K562 (cell line): ENCODE measurements at regions not wholly inside any gene's neighbourhood (a gene's known extent, or its start where the extent isn't known, plus 50 kb on each side); places are given as distances from the start of the nearest gene placed in this dataset.

Experiments used
- ATAC-seq: fragments of 200-7000 bp; cut with Tn5 transposase; 3 replicates; pipeline ENCODE4 v1.9.1; 2020; ENCODE audit warnings: moderate library complexity
- BruUV-seq: library from RNA; stranded (reverse); fragments of 400-500 nt; replicated peaks from 2 replicates; lab custom pipeline; 2021; lab: Mats Ljungman, UMichigan
- CTCF ChIA-PET: fragments of 300-600 bp; formaldehyde crosslinking; extraction: SDS; loops from one replicate; lab custom pipeline; 2021; ENCODE audit warnings: low intra/inter-chr PET ratio; lab: Yijun Ruan, JAX
- POLR2A ChIA-PET: fragments of 300-600, 350-650 bp; sonication (Branson Sonifier 250); formaldehyde crosslinking; extraction: SDS; loops from one replicate; lab custom pipeline; 2021; ENCODE audit warnings: antibody characterized with exemption, inconsistent platforms; lab: Yijun Ruan, JAX
- DNase-seq, 4 experiments: peaks; one replicate each; pipeline versions ENCODE4 v3.0.0 to v3.0.0-alpha.2; 2011 to 2018; ENCODE audit warnings: low spot score in 3 of 4, mixed read lengths in 3 of 4; ENCODE audit errors: extremely low read depth in 1 of 4
- FAIRE-seq: peaks from 2 replicates; lab custom pipeline; 2011; peaks lifted over from hg19 to GRCh38; lab: Jason Lieb, UNC
- H2AFZ ChIP-seq: 2 replicates; pipeline ENCODE4 v1.6.0; 2011; ENCODE audit warnings: low read depth, low read length, control low read depth, inconsistent platforms
- H3K27ac ChIP-seq: fragments of 200-600 bp; 3 replicates; pipeline ENCODE4 v1.8.0; 2011; ENCODE audit warnings: low read depth, mild to moderate bottlenecking, control low read depth, inconsistent platforms, low read length, moderate library complexity, mixed read lengths; ENCODE audit errors: extremely low read depth
- H3K27me3 ChIP-seq, 2 experiments: fragments of 300-600 bp in 1 of 2; 2 replicates in 1 of 2; 3 replicates in 1 of 2; pipeline versions ENCODE4 v1.6.0 to v1.8.0; 2011; ENCODE audit warnings: inconsistent platforms in 2 of 2, low read length in 2 of 2, mild to moderate bottlenecking in 1 of 2, mixed read lengths in 1 of 2, moderate library complexity in 1 of 2; ENCODE audit not compliant: control insufficient read depth in 2 of 2, insufficient read depth in 2 of 2
- H3K36me3 ChIP-seq: fragments of 300-600 bp; 3 replicates; pipeline ENCODE4 v1.8.0; 2011; ENCODE audit warnings: mild to moderate bottlenecking, low read length, inconsistent platforms; ENCODE audit not compliant: control insufficient read depth, insufficient read depth
- H3K4me1 ChIP-seq, 2 experiments: fragments of 200-600 bp in 1 of 2; replicated peaks in 1 of 2; 2 replicates in 1 of 2; 3 replicates in 1 of 2; pipeline versions ENCODE4 v1.5.1 to v1.8.0; 2011; ENCODE audit warnings: inconsistent platforms in 2 of 2, low read length in 2 of 2, mild to moderate bottlenecking in 1 of 2, mixed read lengths in 1 of 2, moderate library complexity in 1 of 2; ENCODE audit not compliant: control insufficient read depth in 2 of 2, insufficient read depth in 2 of 2
- H3K4me2 ChIP-seq: 2 replicates; pipeline ENCODE4 v1.6.1; 2011; ENCODE audit warnings: low read length, control low read depth, inconsistent platforms, mixed read lengths; ENCODE audit not compliant: insufficient read depth
- H3K4me3 ChIP-seq: fragments of 200-600 bp; sonication (generic), shearing (Covaris generic); 2 replicates; pipeline ENCODE4 v1.5.1; 2016; ENCODE audit warnings: control low read depth, inconsistent platforms
- H3K79me2 ChIP-seq: fragments of 200-600 bp; 3 replicates; pipeline ENCODE4 v1.8.0; 2011; ENCODE audit warnings: low read length, inconsistent platforms; ENCODE audit not compliant: control insufficient read depth, insufficient read depth
- H3K9ac ChIP-seq, 2 experiments: 2 replicates each; pipeline versions ENCODE4 v1.6.0 to v1.6.1; 2011; ENCODE audit warnings: low read depth in 2 of 2, low read length in 2 of 2, control low read depth in 1 of 2, inconsistent platforms in 1 of 2, mild to moderate bottlenecking in 1 of 2, mixed read lengths in 1 of 2; ENCODE audit not compliant: insufficient read depth in 1 of 2
- H3K9me1 ChIP-seq: one replicate; pipeline ENCODE4 v1.6.0; 2011; ENCODE audit warnings: inconsistent platforms, mild to moderate bottlenecking, low read length, moderate library complexity; ENCODE audit not compliant: control insufficient read depth, insufficient read depth
- H3K9me3 ChIP-seq: replicated peaks from 2 replicates; pipeline ENCODE4 v1.5.1; 2011; ENCODE audit warnings: low read depth, low read length, inconsistent platforms; ENCODE audit not compliant: control insufficient read depth, insufficient read depth
- H4K20me1 ChIP-seq: replicated peaks from 2 replicates; pipeline ENCODE4 v1.6.1; 2011; ENCODE audit warnings: low read length, inconsistent platforms, mixed read lengths; ENCODE audit not compliant: control insufficient read depth, insufficient read depth
- BCOR ChIP-seq: fragments of 450-650 bp; IDR thresholded peaks from 2 replicates; pipeline ENCODE4 v1.6.1; 2016
- ETS1 ChIP-seq: conservative IDR thresholded peaks from 2 replicates; pipeline ENCODE4 v1.6.1; 2011; ENCODE audit warnings: low read depth, mild to moderate bottlenecking, low read length; ENCODE audit not compliant: control insufficient read depth
- IFI16 ChIP-seq: fragments of 250-450 bp; sonication (Bioruptor Pico); IDR thresholded peaks from 2 replicates; pipeline ENCODE4 v2.1.2; 2022; ENCODE audit warnings: mild to moderate bottlenecking, inconsistent platforms
- MAX ChIP-seq: sonication (generic); formaldehyde crosslinking; IDR thresholded peaks from 2 replicates; pipeline ENCODE4 v1.9.0; 2022; ENCODE audit warnings: mild to moderate bottlenecking, missing genetic modification reagents
- NFIC ChIP-seq: fragments of 450-650 bp; IDR thresholded peaks from 2 replicates; pipeline ENCODE4 v1.6.1; 2017; ENCODE audit warnings: mild to moderate bottlenecking, inconsistent platforms
- SOX6 ChIP-seq: fragments of 450-650 bp; IDR thresholded peaks from 2 replicates; pipeline ENCODE4 v1.6.1; 2014; ENCODE audit warnings: mild to moderate bottlenecking
- TEAD1 ChIP-seq, 2 experiments: fragments of 450-650 bp in 1 of 2; sonication (generic) in 1 of 2; formaldehyde crosslinking; IDR thresholded peaks; 2 replicates each; pipeline versions ENCODE4 v1.4.0 to v1.8.0; 2020 to 2022; ENCODE audit warnings: mild to moderate bottlenecking in 2 of 2, missing genetic modification reagents in 1 of 2
- WGBS: fragments of 100-300 bp; shearing (Covaris generic); methylation state at CpG from one replicate; pipeline ENCODE4 v1.1.6; 2016; ENCODE audit warnings: low coverage, mixed read lengths; ENCODE audit not compliant: insufficient coverage; ENCODE audit errors: missing lambda C conversion rate; 5-methylcytosine and 5-hydroxymethylcytosine counted together
- in situ Hi-C: fragments of 300-500 bp; cut with MboI; formaldehyde crosslinking; loops from 4 replicates; pipeline ENCODE4 v1.15.0; 2018; ENCODE audit warnings: inconsistent platforms, mixed read lengths
- intact Hi-C: fragments of 100-400 bp; cut with micrococcal nuclease; formaldehyde crosslinking; loops from 2 replicates; pipeline ENCODE4 v1.14.2; 2022
- TF ChIP-seq, protein P1 (sequence below): sonication (generic); formaldehyde crosslinking; IDR thresholded peaks from 2 replicates; pipeline ENCODE4 v1.8.0; 2022; ENCODE audit warnings: mild to moderate bottlenecking, missing genetic modification reagents

DNA sequence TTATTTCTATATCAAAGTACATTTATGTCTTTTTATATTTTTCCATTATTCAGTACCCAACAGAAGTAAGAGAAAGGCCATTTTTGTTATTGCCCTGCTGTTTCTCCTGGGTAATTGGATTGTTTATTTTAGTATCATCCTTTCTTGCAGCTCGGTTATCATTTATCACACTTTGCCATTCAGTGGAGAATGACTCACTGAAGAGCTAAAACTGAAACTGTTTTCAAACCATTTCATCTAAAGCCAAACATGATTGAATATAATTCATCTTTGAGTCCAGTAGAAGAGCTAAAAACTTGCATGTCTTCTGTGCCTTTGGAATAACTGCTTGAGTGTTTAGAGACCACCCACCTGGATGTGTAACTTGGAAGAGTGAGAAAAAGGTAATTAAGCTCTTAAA, 139.5 kb upstream of the PRDM9 start:
- no peaks in the 10 kb centered on the region for H3K4me1 ChIP-seq
- no peak overlapping the region for H3K9ac ChIP-seq
- no peak overlapping the region for H3K4me3 ChIP-seq
- CTCF ChIA-PET = no interaction called here
- H2AFZ ChIP-seq = no peak overlapping the region
- no peak overlapping the region for H3K27ac ChIP-seq
- BruUV-seq = no TSS peak
- no peak for TF ChIP-seq ETS1
- TF ChIP-seq, protein P1, sequence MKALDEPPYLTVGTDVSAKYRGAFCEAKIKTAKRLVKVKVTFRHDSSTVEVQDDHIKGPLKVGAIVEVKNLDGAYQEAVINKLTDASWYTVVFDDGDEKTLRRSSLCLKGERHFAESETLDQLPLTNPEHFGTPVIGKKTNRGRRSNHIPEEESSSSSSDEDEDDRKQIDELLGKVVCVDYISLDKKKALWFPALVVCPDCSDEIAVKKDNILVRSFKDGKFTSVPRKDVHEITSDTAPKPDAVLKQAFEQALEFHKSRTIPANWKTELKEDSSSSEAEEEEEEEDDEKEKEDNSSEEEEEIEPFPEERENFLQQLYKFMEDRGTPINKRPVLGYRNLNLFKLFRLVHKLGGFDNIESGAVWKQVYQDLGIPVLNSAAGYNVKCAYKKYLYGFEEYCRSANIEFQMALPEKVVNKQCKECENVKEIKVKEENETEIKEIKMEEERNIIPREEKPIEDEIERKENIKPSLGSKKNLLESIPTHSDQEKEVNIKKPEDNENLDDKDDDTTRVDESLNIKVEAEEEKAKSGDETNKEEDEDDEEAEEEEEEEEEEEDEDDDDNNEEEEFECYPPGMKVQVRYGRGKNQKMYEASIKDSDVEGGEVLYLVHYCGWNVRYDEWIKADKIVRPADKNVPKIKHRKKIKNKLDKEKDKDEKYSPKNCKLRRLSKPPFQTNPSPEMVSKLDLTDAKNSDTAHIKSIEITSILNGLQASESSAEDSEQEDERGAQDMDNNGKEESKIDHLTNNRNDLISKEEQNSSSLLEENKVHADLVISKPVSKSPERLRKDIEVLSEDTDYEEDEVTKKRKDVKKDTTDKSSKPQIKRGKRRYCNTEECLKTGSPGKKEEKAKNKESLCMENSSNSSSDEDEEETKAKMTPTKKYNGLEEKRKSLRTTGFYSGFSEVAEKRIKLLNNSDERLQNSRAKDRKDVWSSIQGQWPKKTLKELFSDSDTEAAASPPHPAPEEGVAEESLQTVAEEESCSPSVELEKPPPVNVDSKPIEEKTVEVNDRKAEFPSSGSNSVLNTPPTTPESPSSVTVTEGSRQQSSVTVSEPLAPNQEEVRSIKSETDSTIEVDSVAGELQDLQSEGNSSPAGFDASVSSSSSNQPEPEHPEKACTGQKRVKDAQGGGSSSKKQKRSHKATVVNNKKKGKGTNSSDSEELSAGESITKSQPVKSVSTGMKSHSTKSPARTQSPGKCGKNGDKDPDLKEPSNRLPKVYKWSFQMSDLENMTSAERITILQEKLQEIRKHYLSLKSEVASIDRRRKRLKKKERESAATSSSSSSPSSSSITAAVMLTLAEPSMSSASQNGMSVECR (CRISPR knock-in tag) = no peak
- TF ChIP-seq IFI16 (CRISPR knock-in tag) = no peak
- no peak for TF ChIP-seq MAX (CRISPR knock-in tag)
- no peak for TF ChIP-seq NFIC
- TF ChIP-seq SOX6 = no peak
- no peak for TF ChIP-seq TEAD1 (CRISPR knock-in tag; IDR thresholded peaks at IDR 0.05)
- no peak for TF ChIP-seq BCOR
- TF ChIP-seq, all 486 proteins: peak for 0
- no peaks in the 10 kb centered on the region for H3K79me2 ChIP-seq
- no peak for FAIRE-seq
- no peak for DNase-seq
- POLR2A ChIA-PET = no interaction called here
- WGBS = 0% methylated on average over 1 of the region's 1 CpG
- H3K27me3 ChIP-seq = no peaks in the 10 kb centered on the region
- H3K4me2 ChIP-seq = no peak overlapping the region
- intact Hi-C loops = no loop called here
- no peaks in the 10 kb centered on the region for H3K36me3 ChIP-seq
- in situ Hi-C loops = no loop called here
- no peak for ATAC-seq
- H3K9me1 ChIP-seq = no peaks in the 10 kb centered on the region
- H3K9me3 ChIP-seq = no peaks in the 10 kb centered on the region
- no peaks in the 10 kb centered on the region for H4K20me1 ChIP-seq
